GM12874 (cell line): ENCODE measurements at regions not wholly inside any gene's neighbourhood (a gene's known extent, or its start where the extent isn't known, plus 50 kb on each side); places are given as distances from the start of the nearest gene placed in this dataset.

Experiments used
- CTCF ChIP-seq: IDR thresholded peaks from 2 replicates; pipeline ENCODE4 v1.5.1; 2011; ENCODE audit warnings: low read depth, mild to moderate bottlenecking, control low read depth, low read length, moderate library complexity; ENCODE audit not compliant: insufficient read depth

- TF ChIP-seq CTCF: no peak
Measured at GRCh38 chr9:2338777-2339365, 282.7 kb upstream of the VLDLR start.

- TF ChIP-seq CTCF: no peak
Measured at GRCh38 chr9:2339416-2339815, 282.2 kb upstream of the VLDLR start.

- no peak for TF ChIP-seq CTCF
Measured at GRCh38 chr9:2340046-2340760, 281.4 kb upstream of the VLDLR start.

- no peak for TF ChIP-seq CTCF
Measured at GRCh38 chr9:2341126-2341525, 280.5 kb upstream of the VLDLR start.

GRCh38 chr9:2341956-2342355 is 279.6 kb upstream of the VLDLR start:
- TF ChIP-seq CTCF: no peak

GRCh38 chr9:2343756-2344155 is 277.8 kb upstream of the VLDLR start:
- no peak for TF ChIP-seq CTCF

- no peak for TF ChIP-seq CTCF
Measured at GRCh38 chr9:2344436-2344835, 277.2 kb upstream of the VLDLR start.
